HG03108 (cell line): ENCODE measurements at regions not wholly inside any gene's neighbourhood (a gene's known extent, or its start where the extent isn't known, plus 50 kb on each side); places are given as distances from the start of the nearest gene placed in this dataset.
"Not testable (repeated sequence)": the region's sequence is repeated elsewhere in the genome, so short reads cannot be mapped to it uniquely, and the experiment has no call there.

Experiments used
- ATAC-seq: cut with Tn5 transposase; IDR thresholded peaks from one replicate; pipeline ENCODE4 v1.9.1; 2021; ENCODE audit warnings: moderate library complexity; ENCODE audit not compliant: unreplicated experiment

DNA sequence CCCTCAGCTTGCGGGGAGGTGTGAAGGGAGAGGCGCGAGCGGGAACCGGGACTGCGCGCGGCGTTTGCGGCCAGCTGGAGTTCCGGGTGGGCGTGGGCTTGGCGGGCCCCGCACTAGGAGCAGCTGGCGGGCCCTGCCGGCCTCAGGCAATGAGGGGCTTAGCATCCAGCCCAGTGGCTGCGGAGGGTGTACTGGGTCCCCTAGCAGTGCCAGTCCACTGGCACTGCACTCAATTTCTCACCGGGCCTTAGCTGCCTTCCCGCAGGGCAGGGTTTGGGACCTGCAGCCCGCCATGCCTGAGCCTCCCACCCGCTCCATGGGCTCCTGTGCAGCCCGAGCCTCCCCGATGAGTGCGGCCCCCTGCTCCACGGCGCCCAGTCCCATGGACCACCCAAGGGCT, 163.5 kb upstream of the PTCH1 start:
- ATAC-seq, result not testable (repeated sequence)

DNA sequence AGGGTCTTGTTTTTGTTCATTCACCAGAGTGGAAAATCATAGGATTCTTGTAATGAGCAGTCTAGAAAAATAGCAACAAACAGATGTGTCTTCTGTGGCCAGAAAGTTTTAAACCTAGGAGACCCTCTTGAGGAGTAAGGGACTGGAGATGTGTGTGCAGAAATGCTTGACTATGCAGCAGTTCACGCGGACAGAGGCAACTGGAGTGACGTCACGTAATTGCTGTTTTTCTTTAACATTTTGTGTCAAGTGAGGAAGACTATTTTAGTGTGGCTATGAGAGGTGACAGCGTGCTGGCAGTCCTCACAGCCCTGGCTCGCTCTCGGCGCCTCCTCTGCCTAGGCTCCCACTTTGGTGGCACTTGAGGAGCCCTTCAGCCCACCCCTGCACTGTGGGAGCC, 163.1 kb upstream of the PTCH1 start:
- no peak for ATAC-seq

DNA sequence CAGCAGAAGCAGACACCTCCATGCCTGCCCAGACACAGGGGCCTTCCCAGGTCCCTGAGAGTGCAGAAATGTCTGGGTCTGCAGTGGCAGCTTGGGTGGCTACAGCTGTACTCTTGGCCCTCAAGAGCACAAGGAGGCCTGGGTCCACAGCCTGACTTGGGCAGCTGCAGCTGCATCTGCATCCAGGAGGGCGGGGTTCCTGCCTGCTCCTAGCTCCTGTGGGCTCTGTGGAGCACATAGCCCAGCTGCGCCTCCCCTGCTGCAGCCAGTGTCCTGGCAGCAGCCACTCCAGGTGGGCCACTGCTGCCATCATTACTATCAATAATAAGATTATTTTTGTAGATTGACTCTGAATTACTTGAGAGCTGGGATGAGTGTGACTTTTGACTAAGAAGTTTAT, 162.0 kb upstream of the PTCH1 start:
- ATAC-seq, result no peak

DNA sequence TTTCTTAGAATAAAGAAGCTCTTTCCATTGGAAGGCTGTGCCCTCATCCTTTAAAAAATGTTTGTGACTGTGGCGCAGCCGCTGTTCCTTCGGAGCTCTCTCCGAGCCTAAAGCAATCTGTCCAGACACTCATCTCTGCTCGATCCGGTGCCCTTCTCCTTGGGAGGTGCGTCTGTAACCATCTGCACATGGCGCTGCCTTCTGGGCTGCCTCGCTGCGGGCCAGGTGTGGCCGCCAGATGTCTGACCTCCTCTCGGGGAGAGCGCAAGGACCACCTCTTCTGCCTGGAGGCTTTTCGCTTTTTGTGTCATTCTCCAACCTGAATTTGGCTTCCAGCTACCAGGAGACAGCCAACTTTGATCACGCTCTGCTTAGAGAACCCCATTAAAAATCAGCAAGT, 153.4 kb upstream of the PTCH1 start:
- ATAC-seq, result no peak

DNA sequence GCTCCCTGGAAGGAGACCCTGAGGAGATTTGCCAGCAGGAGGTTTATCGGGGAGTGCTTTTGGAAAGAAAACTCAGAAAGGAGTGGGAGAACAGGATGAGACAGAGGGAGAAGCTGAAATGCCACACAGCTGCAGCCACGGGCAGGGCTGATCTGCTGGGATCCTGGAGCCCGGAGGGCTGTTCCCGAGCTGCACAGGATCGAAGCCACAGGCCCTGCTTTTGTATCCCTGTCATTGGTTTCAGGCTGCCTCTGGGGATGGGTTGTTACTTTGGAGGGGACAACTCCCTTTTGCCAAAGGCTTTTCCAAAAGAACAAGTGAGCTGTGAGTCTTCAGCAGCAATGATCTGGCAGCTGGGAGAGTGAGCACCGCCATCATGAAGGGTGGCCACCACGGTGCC, 152.5 kb upstream of the PTCH1 start:
- ATAC-seq, result no peak

DNA sequence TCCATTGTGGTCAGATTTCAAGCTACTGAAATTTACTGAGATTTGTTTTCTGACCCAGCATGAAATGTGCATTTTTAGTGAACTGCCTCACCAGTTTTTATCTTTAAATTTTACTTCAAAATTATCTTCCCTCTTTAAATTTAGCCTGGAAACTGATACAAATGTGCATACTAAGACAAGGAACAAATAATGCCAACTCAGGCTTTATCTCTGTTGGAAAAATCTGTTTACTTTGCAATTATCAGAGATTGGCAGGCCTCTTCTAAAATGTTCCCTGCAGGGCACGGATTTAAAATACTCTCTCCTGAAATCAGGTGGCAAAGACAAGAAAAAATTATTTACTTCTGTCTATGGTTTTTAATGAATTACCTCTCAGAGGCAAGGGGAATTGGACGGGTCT, 151.0 kb upstream of the PTCH1 start:
- no peak for ATAC-seq

DNA sequence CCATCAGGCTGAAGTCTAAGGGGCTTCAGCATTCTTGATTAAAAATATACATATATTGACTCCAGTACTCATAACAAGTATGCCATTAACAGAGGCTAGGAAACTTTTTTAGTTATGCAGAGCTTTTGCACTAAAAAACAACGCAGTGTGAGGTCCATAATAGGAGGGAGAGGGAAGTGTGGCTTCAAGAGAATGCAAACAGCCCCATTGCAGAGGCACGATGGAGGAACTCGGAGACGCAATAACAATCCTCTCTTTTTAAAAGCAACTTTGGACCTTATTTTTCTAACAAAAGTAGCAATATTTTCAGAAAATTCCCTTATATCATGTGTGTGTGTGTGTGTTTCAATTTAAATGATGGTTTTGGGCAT, 150.0 kb upstream of the PTCH1 start:
- ATAC-seq, result no peak

DNA sequence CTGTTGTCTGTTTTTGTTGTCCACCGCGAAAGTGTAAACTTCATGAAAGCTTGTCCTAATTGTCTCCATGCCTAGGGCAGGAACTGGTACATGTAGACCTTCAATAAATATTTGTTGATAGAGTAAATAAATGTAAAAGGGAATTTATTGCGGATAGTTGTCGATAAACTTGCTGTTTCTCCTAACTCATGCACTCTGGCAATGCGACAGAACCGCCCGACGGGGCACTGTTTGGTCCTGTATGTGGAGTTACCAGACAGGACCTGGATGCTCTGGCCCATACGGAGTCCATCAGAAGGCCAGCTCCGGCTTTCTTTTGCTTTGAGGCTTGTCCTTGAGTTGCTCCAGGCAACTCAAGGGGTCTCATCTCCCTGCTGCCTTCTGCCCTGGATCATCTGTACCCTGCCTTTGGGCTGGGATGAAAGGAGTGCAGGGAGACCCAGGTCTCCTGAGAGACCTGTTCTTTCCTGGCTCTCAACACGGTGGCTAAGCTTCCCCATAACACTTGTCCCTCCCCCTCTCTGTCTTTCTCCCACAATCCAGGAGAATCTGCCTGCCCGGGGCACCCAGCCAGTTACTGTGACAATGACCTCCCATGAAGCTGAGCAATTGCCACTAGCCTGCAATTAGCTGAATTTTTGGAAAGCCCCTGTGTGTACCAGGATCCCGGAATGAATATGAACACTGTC, 149.5 kb upstream of the PTCH1 start:
- ATAC-seq, result no peak

DNA sequence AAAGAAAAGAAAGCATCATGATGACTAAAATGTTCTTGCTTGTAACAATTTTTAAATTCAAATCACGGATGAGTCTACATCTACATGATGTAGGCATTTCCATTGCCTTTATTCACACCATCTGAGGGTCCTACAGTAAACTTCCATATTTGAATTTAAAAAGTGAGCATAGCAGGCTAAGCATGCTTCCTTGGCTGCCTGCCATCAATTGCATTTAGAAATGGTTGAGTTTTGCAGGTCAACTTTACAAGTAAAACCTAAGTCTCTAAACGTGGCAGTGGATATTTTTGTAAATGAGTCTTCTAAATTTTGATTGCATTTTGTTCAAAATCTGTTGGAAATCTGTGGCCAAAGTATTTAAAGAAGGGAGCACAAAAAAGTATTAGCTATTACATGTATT, 136.5 kb upstream of the PTCH1 start:
- no peak for ATAC-seq

DNA sequence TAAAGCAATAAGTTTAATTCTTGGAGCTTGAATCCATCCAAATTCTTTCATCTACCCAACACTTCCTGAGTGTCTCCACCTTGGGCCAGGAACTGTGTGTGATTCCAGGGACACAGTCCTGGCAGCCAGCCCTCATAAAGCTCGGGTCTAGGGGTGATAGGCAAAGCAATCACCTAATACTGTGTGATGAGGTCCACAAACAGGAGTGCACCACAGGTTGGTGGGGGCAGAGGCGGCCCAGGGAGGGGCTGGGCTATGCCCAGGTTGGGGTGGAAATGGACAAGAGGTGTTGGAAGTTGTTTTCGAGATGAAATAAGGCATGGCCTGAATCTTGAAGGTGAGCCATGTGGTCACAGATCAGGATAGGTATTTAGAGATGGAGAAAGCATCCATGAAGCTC, 133.9 kb upstream of the PTCH1 start:
- ATAC-seq, result no peak

DNA sequence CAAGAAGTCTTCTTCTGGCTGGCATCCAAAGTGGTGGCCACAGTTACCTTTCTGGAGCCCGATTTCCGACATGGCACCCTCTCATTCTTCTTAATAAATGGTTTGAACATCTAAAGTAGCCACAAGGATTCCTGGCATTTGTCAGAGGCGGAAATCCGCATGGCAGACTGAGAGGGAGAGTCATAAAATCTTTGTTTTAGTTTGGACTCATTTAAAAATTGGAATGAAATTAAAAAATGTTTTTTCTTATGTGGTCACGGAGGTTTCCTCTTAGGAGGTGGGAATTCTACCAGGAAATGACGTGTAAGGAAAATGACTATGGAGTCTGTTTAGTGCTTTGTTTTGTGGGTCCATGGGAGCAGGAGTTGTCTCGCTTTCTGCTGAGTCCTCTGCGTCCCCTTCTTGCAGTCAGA, 133.0 kb upstream of the PTCH1 start:
- ATAC-seq, result no peak

DNA sequence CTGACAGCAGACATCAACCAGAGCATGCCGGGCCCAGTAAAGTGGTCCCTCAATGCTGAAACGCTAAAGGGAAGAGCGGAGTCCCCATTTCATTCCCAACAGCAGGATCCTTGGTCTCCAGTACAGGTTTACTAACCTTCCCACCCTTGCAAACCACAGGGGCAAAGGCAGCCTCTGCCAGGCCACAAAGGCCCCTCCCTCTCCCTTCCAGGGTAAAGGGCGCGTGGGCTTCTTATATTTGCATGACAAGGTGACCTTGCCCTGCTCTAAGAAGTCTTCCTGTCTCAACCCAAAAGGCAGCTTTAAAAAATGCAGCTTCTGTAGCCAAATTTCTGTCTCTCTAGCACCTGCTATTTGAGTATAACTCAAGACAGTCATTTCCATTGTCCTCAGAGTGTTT, 131.5 kb upstream of the PTCH1 start:
- no peak for ATAC-seq

DNA sequence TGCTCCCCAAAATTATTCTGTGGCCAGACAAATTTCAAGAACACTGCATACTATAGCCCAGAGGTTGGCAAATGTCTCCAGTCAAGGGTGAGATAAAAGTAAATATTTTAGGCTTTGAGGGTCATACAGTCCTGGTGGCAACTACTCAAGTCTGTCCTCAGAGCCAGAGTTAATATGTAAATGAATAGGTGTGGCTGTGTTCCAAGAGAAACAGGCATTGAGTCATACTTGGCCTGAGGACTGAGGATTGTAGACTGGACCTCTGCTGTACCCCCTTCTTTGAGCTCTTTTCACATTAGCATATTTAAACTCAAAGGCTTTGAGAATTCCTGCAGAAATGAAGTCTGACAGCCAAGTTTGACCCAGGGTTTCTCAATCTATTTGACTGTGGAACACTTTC, 129.2 kb upstream of the PTCH1 start:
- ATAC-seq, result no peak

DNA sequence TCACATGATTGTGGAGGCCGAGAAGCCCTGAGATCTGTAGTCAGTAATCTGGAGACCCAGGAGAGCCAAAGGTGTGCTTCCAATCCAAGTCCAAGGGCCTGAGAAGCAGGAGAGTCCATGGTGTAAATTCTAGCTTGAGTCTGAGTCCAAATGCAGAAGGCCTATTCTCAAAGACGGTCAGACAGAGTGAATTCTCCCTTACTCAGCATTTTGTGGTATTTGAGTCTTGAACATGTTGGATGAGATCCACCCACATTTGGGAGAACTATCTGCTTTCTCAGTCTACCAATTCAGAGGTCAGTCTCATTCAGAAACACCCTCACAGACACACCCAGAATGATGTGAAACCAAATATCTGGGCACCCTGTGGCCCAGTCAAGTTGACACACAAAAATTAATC, 128.8 kb upstream of the PTCH1 start:
- no peak for ATAC-seq

DNA sequence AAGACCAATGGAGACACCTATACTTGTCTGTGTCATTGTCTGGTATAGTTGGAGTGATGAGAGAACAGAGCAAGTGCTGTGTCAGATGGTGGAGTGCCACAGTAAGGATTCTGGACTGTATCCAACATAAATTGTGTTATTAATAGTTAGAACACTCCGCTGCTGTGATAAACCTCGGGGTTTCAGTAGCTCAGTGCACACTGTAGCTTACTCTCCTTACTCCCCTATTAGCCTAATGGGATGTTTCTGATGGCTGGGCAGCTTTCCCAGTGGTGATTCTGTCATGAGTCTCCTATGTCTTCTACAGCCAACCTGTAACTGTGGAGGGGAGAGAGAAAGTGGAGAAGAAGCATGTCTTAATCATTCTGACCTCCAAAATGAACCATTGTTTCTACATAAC, 127.6 kb upstream of the PTCH1 start:
- no peak for ATAC-seq

DNA sequence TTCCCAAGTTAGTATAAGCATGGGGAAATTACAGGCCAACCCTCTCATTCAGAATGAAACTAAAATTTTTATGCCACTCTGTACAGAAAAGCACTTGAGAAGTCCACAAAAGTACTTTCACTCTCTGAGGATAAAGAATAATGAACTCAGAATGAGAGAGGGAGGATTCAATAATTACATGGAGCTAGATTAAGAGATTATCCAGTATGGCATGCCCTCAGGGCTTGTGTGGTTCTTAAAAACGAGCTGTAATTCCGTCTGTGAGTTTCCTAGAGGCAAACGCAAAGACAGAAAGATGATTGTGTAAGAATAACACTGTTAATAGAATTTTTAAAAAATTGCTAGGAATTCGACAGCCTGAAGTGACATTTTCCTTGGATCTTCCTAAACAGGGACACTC, 126.8 kb upstream of the PTCH1 start:
- ATAC-seq, result no peak

DNA sequence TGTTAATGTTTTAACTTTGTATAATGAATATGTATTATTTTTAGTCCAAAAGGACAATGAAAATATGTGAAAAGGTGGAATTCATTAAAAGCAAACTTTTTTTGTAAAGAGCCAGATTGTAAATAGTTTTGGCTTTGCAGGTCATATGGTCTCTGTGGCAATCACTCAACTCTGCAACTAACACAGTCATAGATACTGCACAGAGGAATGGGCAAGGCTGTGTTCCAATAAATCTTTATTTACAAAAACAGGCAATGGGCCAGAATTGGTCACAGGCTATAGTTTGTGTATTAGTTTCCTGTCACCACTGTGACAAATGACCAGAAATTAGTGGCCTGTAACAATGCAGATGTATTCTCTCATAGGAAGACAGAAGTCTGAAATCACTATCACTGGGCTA, 125.4 kb upstream of the PTCH1 start:
- ATAC-seq, result no peak

DNA sequence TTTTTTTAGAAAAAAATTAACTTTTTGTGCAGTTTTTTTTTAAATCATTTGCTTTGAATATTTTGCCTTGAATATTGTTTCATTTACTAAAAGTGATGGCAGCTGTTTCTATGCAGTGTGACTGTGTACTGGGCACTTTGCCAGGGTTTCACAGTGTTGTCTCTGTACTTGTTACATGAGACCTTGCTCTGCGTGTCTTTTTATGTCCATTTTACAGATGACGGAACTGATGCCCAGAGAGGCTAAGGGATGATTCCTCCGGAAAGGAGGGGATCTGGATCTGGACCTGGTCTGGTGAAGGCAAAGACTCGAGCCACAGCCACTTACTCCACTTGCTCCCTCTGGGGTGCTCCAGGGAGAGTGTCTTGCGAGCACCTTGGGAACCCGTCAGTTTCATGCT, 124.8 kb upstream of the PTCH1 start:
- no peak for ATAC-seq

DNA sequence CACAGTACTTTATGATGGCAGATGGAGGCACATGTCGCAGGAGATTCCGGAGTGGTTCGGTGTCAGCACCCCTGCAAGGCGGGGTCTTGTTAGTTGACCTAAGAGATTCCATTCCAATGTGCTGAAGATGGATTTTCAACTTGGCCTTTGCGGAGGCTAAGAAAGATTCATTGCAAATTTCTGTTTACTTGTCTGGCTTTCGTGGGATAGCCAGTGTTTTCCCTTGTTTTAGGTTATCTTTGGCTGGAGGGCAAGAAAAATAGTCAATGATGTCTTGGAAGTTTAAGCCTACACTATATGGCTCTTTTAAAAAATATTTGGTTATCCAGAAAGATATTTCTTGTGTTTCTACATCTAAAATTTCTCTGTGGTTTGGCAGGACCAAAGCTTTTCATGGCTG, 123.6 kb upstream of the PTCH1 start:
- no peak for ATAC-seq

DNA sequence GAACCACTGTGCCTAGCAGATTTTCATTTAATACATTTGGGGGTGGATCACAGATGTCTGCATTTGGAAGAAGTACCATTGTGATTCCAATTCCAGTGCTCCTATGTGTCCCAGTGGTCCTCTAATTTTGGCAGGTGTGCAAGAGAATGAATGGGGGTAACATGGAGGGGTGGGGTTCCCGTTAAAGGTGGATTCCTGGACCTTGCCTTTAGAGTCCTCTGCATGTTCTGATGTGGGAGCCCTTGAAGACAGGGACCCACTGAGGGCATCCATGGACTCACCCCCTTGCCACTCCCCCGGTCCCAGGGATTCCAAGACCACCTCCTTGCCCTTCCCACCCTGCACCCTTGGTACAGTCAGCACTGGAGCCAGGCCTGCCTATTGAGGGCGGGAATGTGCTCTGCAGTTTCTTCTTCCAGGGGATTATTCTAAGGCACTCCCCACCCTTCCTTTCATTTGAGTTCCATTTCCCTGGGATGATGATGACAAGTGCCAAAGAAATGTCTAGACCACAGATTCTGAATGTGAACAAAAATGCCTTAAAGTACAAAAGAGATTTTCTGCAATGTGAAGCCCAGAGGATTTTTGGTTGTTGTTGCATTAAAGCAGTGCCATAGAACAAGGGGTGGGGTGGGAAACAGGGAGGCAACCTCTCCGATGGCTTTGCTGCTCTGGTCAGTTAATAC, 119.4 kb upstream of the PTCH1 start:
- ATAC-seq, result no peak

DNA sequence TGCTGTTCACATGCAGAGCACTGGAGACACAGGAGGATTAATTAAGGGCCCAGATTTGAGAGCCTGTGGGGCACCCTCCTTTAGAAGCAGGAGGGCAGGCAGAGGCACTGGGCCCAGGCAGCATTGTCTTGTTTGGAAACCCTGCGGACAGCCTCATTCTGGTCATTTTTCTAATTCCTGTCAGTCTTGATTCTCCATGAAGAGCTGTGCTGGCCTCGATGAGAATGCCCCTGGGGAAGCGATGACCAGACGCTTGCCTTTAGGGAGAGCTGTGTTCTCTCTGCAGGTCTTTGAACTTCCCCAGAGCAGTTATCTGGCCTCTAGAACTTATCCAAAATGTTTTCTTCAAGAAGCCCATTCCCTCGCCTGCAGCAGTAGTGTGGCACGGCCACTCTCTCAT, 117.8 kb upstream of the PTCH1 start:
- no peak for ATAC-seq

DNA sequence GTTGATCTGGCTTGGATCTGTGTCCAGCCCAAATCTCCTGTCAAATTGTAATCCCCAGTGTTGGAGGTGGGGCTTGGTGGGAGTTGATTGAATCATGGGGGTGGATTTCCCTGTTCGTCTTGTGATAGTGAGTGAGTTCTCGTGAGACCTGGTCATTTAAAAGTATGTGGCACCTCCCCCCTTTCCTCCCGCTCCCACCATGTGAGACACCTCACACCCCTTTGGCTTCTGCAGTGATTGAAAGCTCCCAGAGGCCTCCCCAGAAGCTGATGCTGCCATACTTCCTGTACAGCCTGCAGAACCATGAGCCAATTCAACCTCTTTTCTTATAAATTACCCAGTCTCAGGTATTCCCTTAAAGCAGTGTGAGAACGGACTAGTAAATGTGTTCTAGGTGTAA, 117.3 kb upstream of the PTCH1 start:
- no peak for ATAC-seq

DNA sequence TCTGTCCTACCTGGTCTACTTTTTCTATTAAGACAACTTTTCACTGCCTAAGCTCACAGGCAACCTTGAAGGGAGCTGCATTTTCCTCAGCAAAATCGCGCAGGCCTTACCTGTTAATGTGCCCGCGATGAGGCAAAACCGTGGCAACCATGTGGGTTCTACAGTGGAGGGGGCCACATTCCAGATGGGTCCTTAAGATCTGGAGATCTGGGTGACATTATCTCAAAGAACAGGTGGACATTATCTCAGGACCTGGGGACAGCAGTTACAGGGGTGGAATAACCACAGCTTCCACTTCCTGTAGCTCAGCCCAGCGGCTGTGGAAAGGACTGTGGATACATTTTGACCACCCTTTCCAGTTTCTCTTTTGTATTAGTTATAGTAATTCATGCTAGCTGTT, 112.8 kb upstream of the PTCH1 start:
- no peak for ATAC-seq
